Endothelial cell of umbilical vein (primary cell): ENCODE measurements at regions not wholly inside any gene's neighbourhood (a gene's known extent, or its start where the extent isn't known, plus 50 kb on each side); places are given as distances from the start of the nearest gene placed in this dataset.

Experiments
- BruUV-seq: library from RNA; stranded (reverse); fragments of 400-500 nt; replicated peaks from 2 replicates; lab custom pipeline; 2021; lab: Mats Ljungman, UMichigan
- CTCF ChIA-PET: fragments of 300-600, 350-600 bp; sonication (Branson Sonifier 250); formaldehyde crosslinking; loops from one replicate; lab custom pipeline; 2021; ENCODE audit warnings: antibody characterized with exemption, inconsistent platforms; lab: Charles Lee
- POLR2A ChIA-PET: fragments of 300-600, 350-600 bp; sonication (Branson Sonifier 250); formaldehyde crosslinking; loops from one replicate; lab custom pipeline; 2021; ENCODE audit warnings: antibody characterized with exemption, inconsistent platforms; lab: Charles Lee
- DNase-seq: peaks from one replicate; pipeline ENCODE4 v3.0.0-alpha.2; 2011; ENCODE audit warnings: low read depth, low spot score
- FAIRE-seq: peaks from 2 replicates; lab custom pipeline; 2011; peaks lifted over from hg19 to GRCh38; lab: Jason Lieb, UNC
- H2AFZ ChIP-seq: 2 replicates; pipeline ENCODE4 v1.6.0; 2012; ENCODE audit warnings: low read depth, low read length, control low read depth, inconsistent platforms
- H3K27ac ChIP-seq: 2 replicates; pipeline ENCODE4 v1.5.1; 2011; ENCODE audit warnings: low read depth, mild to moderate bottlenecking, control low read depth, low read length, moderate library complexity; ENCODE audit not compliant: insufficient read depth
- H3K27me3 ChIP-seq, 2 experiments: 2 replicates each; pipeline versions ENCODE4 v1.6.0 to v1.6.1; 2011; ENCODE audit warnings: low read length in 2 of 2, mixed read lengths in 1 of 2; ENCODE audit not compliant: control insufficient read depth in 2 of 2, insufficient read depth in 2 of 2
- H3K36me3 ChIP-seq, 2 experiments: 2 replicates in 1 of 2; 3 replicates in 1 of 2; pipeline ENCODE4 v1.5.1; 2011; ENCODE audit warnings: low read length in 2 of 2, mild to moderate bottlenecking in 1 of 2, moderate library complexity in 1 of 2; ENCODE audit not compliant: control insufficient read depth in 2 of 2, insufficient read depth in 2 of 2; ENCODE audit errors: extremely low read depth in 1 of 2
- H3K4me1 ChIP-seq: 3 replicates; pipeline ENCODE4 v1.5.1; 2011; ENCODE audit warnings: mild to moderate bottlenecking, low read length; ENCODE audit not compliant: control insufficient read depth, insufficient read depth; ENCODE audit errors: extremely low read depth
- H3K4me2 ChIP-seq: 2 replicates; pipeline ENCODE4 v1.6.1; 2011; ENCODE audit warnings: low read length, control low read depth, mixed read lengths; ENCODE audit not compliant: insufficient read depth
- H3K4me3 ChIP-seq, 3 experiments: fragments of 200-600 bp in 1 of 3; sonication (generic), shearing (Covaris generic) in 1 of 3; replicated peaks in 1 of 3; 2 replicates each; pipeline ENCODE4 v1.5.1; 2011 to 2016; ENCODE audit warnings: control low read depth in 3 of 3, low read length in 3 of 3, mild to moderate bottlenecking in 2 of 3, inconsistent platforms in 1 of 3, low read depth in 1 of 3, moderate library complexity in 1 of 3; ENCODE audit not compliant: insufficient read depth in 1 of 3
- H3K79me2 ChIP-seq: 2 replicates; pipeline ENCODE4 v1.6.0; 2012; ENCODE audit warnings: low read length, inconsistent platforms; ENCODE audit not compliant: control insufficient read depth, insufficient read depth
- H3K9ac ChIP-seq: replicated peaks from 2 replicates; pipeline ENCODE3; 2011; ENCODE audit warnings: low read length, control low read depth; ENCODE audit not compliant: insufficient read depth; ENCODE audit errors: extremely low read depth
- H3K9me1 ChIP-seq: replicated peaks from 3 replicates; pipeline ENCODE4 v1.6.0; 2011; ENCODE audit warnings: mild to moderate bottlenecking, low read length; ENCODE audit not compliant: control insufficient read depth, insufficient read depth; ENCODE audit errors: extremely low read depth
- H3K9me3 ChIP-seq: replicated peaks from 2 replicates; pipeline ENCODE4 v1.5.1; 2012; ENCODE audit warnings: low read length, inconsistent platforms; ENCODE audit not compliant: control insufficient read depth, insufficient read depth
- H4K20me1 ChIP-seq: replicated peaks from 2 replicates; pipeline ENCODE3; 2011; ENCODE audit warnings: mild to moderate bottlenecking, low read length; ENCODE audit not compliant: control insufficient read depth, insufficient read depth; ENCODE audit errors: extremely low read depth
- EZH2 ChIP-seq: IDR thresholded peaks from 2 replicates; pipeline ENCODE4 v1.6.1; 2012; ENCODE audit warnings: borderline replicate concordance, low read depth, mild to moderate bottlenecking, moderate library complexity, low read length, inconsistent platforms; ENCODE audit not compliant: severe bottlenecking
- FOS ChIP-seq: IDR thresholded peaks from 2 replicates; pipeline ENCODE4 v1.6.1; 2011; ENCODE audit warnings: mild to moderate bottlenecking, low read length, moderate library complexity, borderline replicate concordance; ENCODE audit not compliant: insufficient read depth
- GATA2 ChIP-seq: IDR thresholded peaks from 2 replicates; pipeline ENCODE4 v1.7.0; 2011; ENCODE audit warnings: low read depth, mild to moderate bottlenecking, moderate library complexity, mixed read lengths, low read length; ENCODE audit not compliant: insufficient read length, insufficient read depth
- MYC ChIP-seq: IDR thresholded peaks from one replicate; pipeline ENCODE4 v1.6.1; 2011; ENCODE audit warnings: mild to moderate bottlenecking, low read depth, low read length
- POLR2A ChIP-seq: IDR thresholded peaks from 2 replicates; pipeline ENCODE4 v1.6.1; 2012; ENCODE audit warnings: low read depth, mild to moderate bottlenecking, control low read depth, low read length
- POLR2AphosphoS5 ChIP-seq: IDR thresholded peaks from 2 replicates; pipeline ENCODE4 v1.6.1; 2012; ENCODE audit warnings: low read depth, mild to moderate bottlenecking, control low read depth, low read length, moderate library complexity; ENCODE audit not compliant: insufficient read depth
- dilution Hi-C: fragments of 300-500 bp; cut with MboI; formaldehyde crosslinking; loops from one replicate; pipeline ENCODE4 v1.15.0; 2019; ENCODE audit warnings: low sequenced_read_pairs; ENCODE audit not compliant: extremely low pct_ligation_motif_present
- intact Hi-C: fragments of 100-400 bp; cut with micrococcal nuclease; formaldehyde crosslinking; loops from one replicate; pipeline ENCODE4 v1.10.0; 2022
- TF ChIP-seq, protein P1 (sequence below), 2 donors: IDR thresholded peaks; 1 replicate in 1 of 2; 2 replicates in 1 of 2; pipeline ENCODE4 v1.5.1; 2011; ENCODE audit warnings: low read length in 2 of 2, mild to moderate bottlenecking in 2 of 2, moderate library complexity in 2 of 2, control low read depth in 1 of 2, inconsistent platforms in 1 of 2, low read depth in 1 of 2; ENCODE audit not compliant: insufficient read depth in 1 of 2; ENCODE audit errors: extremely low read depth in 1 of 2

DNA sequence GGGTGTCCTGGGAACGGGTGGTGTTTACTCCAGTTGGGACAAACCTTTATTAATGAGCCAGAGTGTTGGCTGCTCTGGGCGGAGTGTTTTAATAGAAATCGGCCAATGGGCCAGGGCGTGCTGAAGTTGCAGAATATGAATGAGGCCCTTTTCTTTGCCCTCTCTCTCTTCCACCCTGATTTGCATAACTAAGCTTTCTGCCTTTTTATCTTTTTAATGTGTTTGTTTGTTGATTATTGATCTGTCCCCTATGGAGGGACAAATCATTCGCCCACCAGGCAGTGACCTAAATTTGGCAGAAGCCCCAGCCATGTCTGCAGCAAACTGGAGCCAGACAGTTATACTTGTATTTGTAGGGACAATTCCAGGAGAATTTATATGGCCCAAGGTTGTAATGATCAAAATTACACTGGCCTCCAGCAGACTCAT lies 420.9 kb downstream of the PREX1 start:
- H3K4me2 ChIP-seq, result no peak overlapping the region
- FAIRE-seq (no peak), DNase-seq (no peak)
- ChIA-PET POLR2A (no interaction called here), CTCF (no interaction called here)
- no peak overlapping the region for H3K9ac ChIP-seq
- no peak for TF ChIP-seq POLR2A
- TF ChIP-seq POLR2AphosphoS5, result no peak
- TF ChIP-seq, protein P1, sequence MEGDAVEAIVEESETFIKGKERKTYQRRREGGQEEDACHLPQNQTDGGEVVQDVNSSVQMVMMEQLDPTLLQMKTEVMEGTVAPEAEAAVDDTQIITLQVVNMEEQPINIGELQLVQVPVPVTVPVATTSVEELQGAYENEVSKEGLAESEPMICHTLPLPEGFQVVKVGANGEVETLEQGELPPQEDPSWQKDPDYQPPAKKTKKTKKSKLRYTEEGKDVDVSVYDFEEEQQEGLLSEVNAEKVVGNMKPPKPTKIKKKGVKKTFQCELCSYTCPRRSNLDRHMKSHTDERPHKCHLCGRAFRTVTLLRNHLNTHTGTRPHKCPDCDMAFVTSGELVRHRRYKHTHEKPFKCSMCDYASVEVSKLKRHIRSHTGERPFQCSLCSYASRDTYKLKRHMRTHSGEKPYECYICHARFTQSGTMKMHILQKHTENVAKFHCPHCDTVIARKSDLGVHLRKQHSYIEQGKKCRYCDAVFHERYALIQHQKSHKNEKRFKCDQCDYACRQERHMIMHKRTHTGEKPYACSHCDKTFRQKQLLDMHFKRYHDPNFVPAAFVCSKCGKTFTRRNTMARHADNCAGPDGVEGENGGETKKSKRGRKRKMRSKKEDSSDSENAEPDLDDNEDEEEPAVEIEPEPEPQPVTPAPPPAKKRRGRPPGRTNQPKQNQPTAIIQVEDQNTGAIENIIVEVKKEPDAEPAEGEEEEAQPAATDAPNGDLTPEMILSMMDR (IDR thresholded peaks at IDR 0.05; ENCODE audit: extremely low read depth in 1 of 2, insufficient read depth in 1 of 2, low read depth in 1 of 2, low read length in 2 of 2), result no peak
- TF ChIP-seq MYC, result no peak
- no peak for TF ChIP-seq GATA2
- no peak for TF ChIP-seq FOS
- H3K27me3 ChIP-seq, result peaks cover 1 to 5% of the 10 kb centered on the region in 2 experiments
- no peaks in the 10 kb centered on the region for H3K9me3 ChIP-seq
- BruUV-seq, result no TSS peak
- no peak overlapping the region for H3K4me3 ChIP-seq
- no peaks in the 10 kb centered on the region for H3K79me2 ChIP-seq
- no peaks in the 10 kb centered on the region for H3K9me1 ChIP-seq
- H4K20me1 ChIP-seq, result no peaks in the 10 kb centered on the region
- H3K27ac ChIP-seq, result no peak overlapping the region
- dilution Hi-C loops (no loop called here), intact Hi-C loops (no loop called here)
- H3K36me3 ChIP-seq, result no peaks in the 10 kb centered on the region
- H2AFZ ChIP-seq, result no peak overlapping the region
- H3K4me1 ChIP-seq, result no peaks in the 10 kb centered on the region

DNA sequence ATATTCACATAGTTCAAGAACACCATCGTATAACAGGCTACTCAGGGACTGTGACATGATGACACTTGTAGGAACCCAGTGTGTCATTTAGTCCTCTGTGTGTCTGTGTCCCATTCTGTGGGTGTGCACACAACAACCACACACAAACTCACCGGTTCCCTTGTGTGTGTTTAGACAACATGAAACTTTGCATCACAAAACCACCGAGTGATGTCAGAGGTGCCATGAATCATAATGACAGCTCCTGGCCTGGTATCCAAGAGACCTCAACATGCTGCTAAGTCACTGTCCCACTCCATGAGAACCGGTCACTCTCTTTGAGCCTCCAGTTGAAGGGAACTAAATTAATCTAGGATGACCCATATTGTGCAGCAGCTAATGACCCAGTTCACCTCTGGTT lies 421.3 kb downstream of the PREX1 start:
- TF ChIP-seq FOS (no peak), EZH2 (no peak), GATA2 (no peak), MYC (no peak), POLR2A (no peak)
- TF ChIP-seq, protein P1 (IDR thresholded peaks at IDR 0.05; ENCODE audit: extremely low read depth in 1 of 2, insufficient read depth in 1 of 2, low read depth in 1 of 2, low read length in 2 of 2), result no peak
- no peaks in the 10 kb centered on the region for H3K9me1 ChIP-seq
- H3K4me3 ChIP-seq, result no peak overlapping the region
- H2AFZ ChIP-seq, result no peak overlapping the region
- no peak overlapping the region for H3K4me2 ChIP-seq
- dilution Hi-C loops (no loop called here), intact Hi-C loops (no loop called here)
- no peaks in the 10 kb centered on the region for H4K20me1 ChIP-seq
- H3K36me3 ChIP-seq, result no peaks in the 10 kb centered on the region
- H3K27ac ChIP-seq, result no peak overlapping the region
- BruUV-seq, result no TSS peak
- no peaks in the 10 kb centered on the region for H3K79me2 ChIP-seq
- H3K4me1 ChIP-seq, result no peaks in the 10 kb centered on the region
- H3K9ac ChIP-seq, result no peak overlapping the region
- FAIRE-seq (peak; percentile 79), DNase-seq (no peak)
- peaks cover 1 to 5% of the 10 kb centered on the region in 2 experiments for H3K27me3 ChIP-seq
- ChIA-PET CTCF (no interaction called here), POLR2A (no interaction called here)
- H3K9me3 ChIP-seq, result no peaks in the 10 kb centered on the region
